ENCODE measurements at regions not wholly inside any gene's neighbourhood (a gene's known extent, or its start where the extent isn't known, plus 50 kb on each side); places are given as distances from the start of the nearest gene placed in this dataset.

- TF ChIP-seq ZNF274 (IDR thresholded peaks at IDR 0.05; ENCODE audit: low read depth, low read length) (no peak), SUZ12 (IDR thresholded peaks at IDR 0.05; ENCODE audit: extremely low read depth, insufficient read depth, insufficient read length) (no peak)
Measured at GRCh38 chr7:22879709-22880306, 57.2 kb upstream of the TOMM7 start.
